H1 (cell line): ENCODE measurements at regions not wholly inside any gene's neighbourhood (a gene's known extent, or its start where the extent isn't known, plus 50 kb on each side); places are given as distances from the start of the nearest gene placed in this dataset.

Experiments used
- CTCF ChIA-PET: fragments of 300-600 bp; sonication (Branson Sonifier 250); formaldehyde crosslinking; loops from one replicate; lab custom pipeline; 2021; ENCODE audit not compliant: partially characterized antibody; lab: Charles Lee
- POLR2A ChIA-PET: fragments of 300-600 bp; sonication (Branson Sonifier 250); formaldehyde crosslinking; loops from one replicate; lab custom pipeline; 2021; ENCODE audit warnings: inconsistent platforms; ENCODE audit not compliant: partially characterized antibody; lab: Charles Lee
- DNase-seq, 2 experiments: peaks; one replicate each; pipeline versions ENCODE4 v3.0.0 to v3.0.0-alpha.2; 2010 to 2022; ENCODE audit warnings: low spot score in 2 of 2, low read depth in 1 of 2, mixed read lengths in 1 of 2
- FAIRE-seq: peaks from 2 replicates; lab custom pipeline; 2011; peaks lifted over from hg19 to GRCh38; lab: Jason Lieb, UNC
- H2AFZ ChIP-seq: 2 replicates; pipeline ENCODE4 v1.8.1; 2012; ENCODE audit warnings: low read length, inconsistent platforms
- H2AK5ac ChIP-seq: 2 replicates; pipeline ENCODE4 v1.6.1; 2013; ENCODE audit warnings: low read depth, low read length
- H2BK120ac ChIP-seq: replicated peaks from 2 replicates; pipeline ENCODE3; 2013; ENCODE audit warnings: low read depth, low read length, inconsistent platforms
- H2BK12ac ChIP-seq: 2 replicates; pipeline ENCODE4 v1.6.1; 2013; ENCODE audit warnings: low read depth, low read length
- H2BK15ac ChIP-seq: 2 replicates; pipeline ENCODE4 v1.6.1; 2013; ENCODE audit warnings: low read length
- H2BK20ac ChIP-seq: 2 replicates; pipeline ENCODE4 v1.6.1; 2013; ENCODE audit warnings: low read length
- H2BK5ac ChIP-seq: 2 replicates; pipeline ENCODE4 v1.6.1; 2013; ENCODE audit warnings: low read depth, low read length
- H3K14ac ChIP-seq: 2 replicates; pipeline ENCODE4 v1.6.1; 2013; ENCODE audit warnings: inconsistent platforms; ENCODE audit not compliant: insufficient read length
- H3K18ac ChIP-seq: 2 replicates; pipeline ENCODE4 v1.6.1; 2013; ENCODE audit warnings: low read length; ENCODE audit errors: extremely low read depth
- H3K23ac ChIP-seq: 2 replicates; pipeline ENCODE4 v1.6.1; 2013; ENCODE audit warnings: inconsistent platforms; ENCODE audit not compliant: insufficient read length
- H3K23me2 ChIP-seq: 2 replicates; pipeline ENCODE4 v1.6.1; 2013; ENCODE audit warnings: low read depth, low read length
- H3K27ac ChIP-seq: 2 replicates; pipeline ENCODE4 v1.6.1; 2011; ENCODE audit warnings: low read depth, low read length, inconsistent platforms
- H3K27me3 ChIP-seq, 4 experiments: replicated peaks in 1 of 4; 1 replicate in 1 of 4; 2 replicates in 3 of 4; pipeline versions ENCODE4 v1.6.1 to v1.8.1; 2011 to 2013; ENCODE audit warnings: low read length in 3 of 4, mild to moderate bottlenecking in 3 of 4, inconsistent platforms in 2 of 4, mixed read lengths in 2 of 4, moderate library complexity in 1 of 4; ENCODE audit not compliant: control insufficient read depth in 3 of 4, insufficient read depth in 3 of 4; ENCODE audit errors: extremely low read depth in 1 of 4
- H3K36me3 ChIP-seq, 4 experiments: 2 replicates each; pipeline versions ENCODE4 v1.6.1 to v1.8.1; 2011 to 2013; ENCODE audit warnings: mild to moderate bottlenecking in 4 of 4, low read length in 3 of 4, moderate library complexity in 2 of 4, control low read depth in 1 of 4, inconsistent platforms in 1 of 4; ENCODE audit not compliant: insufficient read depth in 4 of 4, control insufficient read depth in 2 of 4
- H3K4ac ChIP-seq: replicated peaks from 2 replicates; pipeline ENCODE3; 2013; ENCODE audit warnings: low read length, low read depth, mixed read lengths, inconsistent platforms; ENCODE audit not compliant: insufficient read length
- H3K4me1 ChIP-seq, 4 experiments: replicated peaks in 1 of 4; 1 replicate in 1 of 4; 2 replicates in 3 of 4; pipeline versions ENCODE4 v1.6.1 to v1.8.1; 2011 to 2013; ENCODE audit warnings: low read length in 3 of 4, inconsistent platforms in 2 of 4, mixed read lengths in 1 of 4; ENCODE audit not compliant: insufficient read depth in 4 of 4, control insufficient read depth in 3 of 4
- H3K4me2 ChIP-seq, 2 experiments: 2 replicates each; pipeline versions ENCODE4 v1.6.1 to v1.8.1; 2011 to 2013; ENCODE audit warnings: low read depth in 2 of 2, low read length in 2 of 2, control low read depth in 1 of 2, inconsistent platforms in 1 of 2, mild to moderate bottlenecking in 1 of 2; ENCODE audit not compliant: insufficient read depth in 1 of 2
- H3K4me3 ChIP-seq, 4 experiments: fragments of 200-600, 300-600 bp in 1 of 4; sonication (generic), shearing (Covaris generic), sonication (Bioruptor Twin) in 1 of 4; 2 replicates each; pipeline versions ENCODE4 v1.5.1 to v1.8.1; 2011 to 2016; ENCODE audit warnings: low read length in 4 of 4, low read depth in 3 of 4, control low read depth in 2 of 4, inconsistent platforms in 2 of 4, mild to moderate bottlenecking in 2 of 4, mixed read lengths in 1 of 4, moderate library complexity in 1 of 4; ENCODE audit not compliant: insufficient read depth in 2 of 4; ENCODE audit errors: extremely low read depth in 1 of 4
- H3K56ac ChIP-seq: replicated peaks from 2 replicates; pipeline ENCODE3; 2013; ENCODE audit warnings: low read depth, mild to moderate bottlenecking, mixed read lengths, low read length, inconsistent platforms; ENCODE audit not compliant: insufficient read length
- H3K79me1 ChIP-seq: 2 replicates; pipeline ENCODE4 v1.6.1; 2013; ENCODE audit warnings: low read depth, low read length, control low read depth
- H3K79me2 ChIP-seq, 2 experiments: 2 replicates each; pipeline versions ENCODE4 v1.6.1 to v1.8.1; 2012 to 2013; ENCODE audit warnings: low read length in 2 of 2, mild to moderate bottlenecking in 2 of 2, inconsistent platforms in 1 of 2; ENCODE audit not compliant: insufficient read depth in 2 of 2, control insufficient read depth in 1 of 2
- H3K9ac ChIP-seq, 4 experiments: replicated peaks in 1 of 4; 1 replicate in 1 of 4; 2 replicates in 3 of 4; pipeline versions ENCODE4 v1.6.1 to v1.8.1; 2011 to 2013; ENCODE audit warnings: low read depth in 3 of 4, low read length in 3 of 4, control low read depth in 2 of 4, mild to moderate bottlenecking in 2 of 4, moderate library complexity in 2 of 4, inconsistent platforms in 1 of 4; ENCODE audit errors: extremely low read depth in 1 of 4
- H3K9me3 ChIP-seq, 2 experiments: 2 replicates each; pipeline versions ENCODE4 v1.6.1 to v1.8.1; 2012 to 2013; ENCODE audit warnings: mild to moderate bottlenecking in 2 of 2, moderate library complexity in 2 of 2, control low read depth in 1 of 2, inconsistent platforms in 1 of 2, low read depth in 1 of 2, low read length in 1 of 2, mixed read lengths in 1 of 2; ENCODE audit not compliant: insufficient read depth in 2 of 2
- H4K20me1 ChIP-seq, 2 experiments: replicated peaks in 1 of 2; 2 replicates each; pipeline versions ENCODE3 to v1.8.1; 2011 to 2013; ENCODE audit warnings: inconsistent platforms in 2 of 2, low read length in 2 of 2, mild to moderate bottlenecking in 1 of 2; ENCODE audit not compliant: insufficient read depth in 2 of 2, control insufficient read depth in 1 of 2
- H4K5ac ChIP-seq: 2 replicates; pipeline ENCODE4 v1.6.1; 2013; ENCODE audit warnings: low read length, low read depth, mixed read lengths, inconsistent platforms; ENCODE audit not compliant: insufficient read length
- H4K8ac ChIP-seq: 2 replicates; pipeline ENCODE4 v1.8.0; 2013; ENCODE audit warnings: mild to moderate bottlenecking, moderate library complexity, low read length, inconsistent platforms; ENCODE audit not compliant: insufficient read depth; ENCODE audit errors: extremely low read depth
- H4K91ac ChIP-seq: replicated peaks from 2 replicates; pipeline ENCODE3; 2013; ENCODE audit warnings: low read length, mixed read lengths, inconsistent platforms; ENCODE audit not compliant: insufficient read length
- SUZ12 ChIP-seq: fragments of 200-600 bp; sonication (generic); IDR thresholded peaks from 2 replicates; pipeline ENCODE4 v1.6.1; 2012; ENCODE audit warnings: mild to moderate bottlenecking, inconsistent platforms, low read length, moderate library complexity, mixed read lengths
- TEAD4 ChIP-seq: IDR thresholded peaks from 2 replicates; pipeline ENCODE4 v1.6.1; 2012; ENCODE audit warnings: low read depth, low read length, inconsistent platforms, mixed read lengths
- WGBS, 2 experiments: shearing (Covaris generic) in 1 of 2; methylation state at CpG; one replicate each; pipeline versions ENCODE4 v1.1.6 to v1.1.7; 2013 to 2015; ENCODE audit warnings: low lambda C conversion rate in 2 of 2, mixed read lengths in 2 of 2, inconsistent platforms in 1 of 2, low coverage in 1 of 2, missing lambda C conversion rate in 1 of 2; ENCODE audit not compliant: insufficient replicate concordance in 2 of 2, insufficient coverage in 1 of 2, insufficient read length in 1 of 2; ENCODE audit errors: extremely low coverage in 1 of 2, missing lambda C conversion rate in 1 of 2; 5-methylcytosine and 5-hydroxymethylcytosine counted together

- Histone ChIP-seq H3K4me3 (no peak overlapping the region), H4K91ac (no peak overlapping the region), H2BK12ac (no peak overlapping the region; the same call in 1 of the 2 replicates), H3K4me1 (no peaks in the 10 kb centered on the region), H2BK15ac (no peak overlapping the region), H2AK5ac (no peak overlapping the region), H3K4ac (no peak overlapping the region), H2AFZ (no peak overlapping the region), H3K9ac (no peak overlapping the region), H4K20me1 (no peaks in the 10 kb centered on the region)
- FAIRE-seq, result no peak
- CTCF ChIA-PET, result no interaction called here
- peak; percentile 63; the same call in 1 of the 2 replicates for TF ChIP-seq TEAD4
- no peak for TF ChIP-seq SUZ12
- TF ChIP-seq, all 59 proteins: peak for 1
- Histone ChIP-seq H4K8ac (no peak overlapping the region), H3K23me2 (no peaks in the 10 kb centered on the region), H3K79me1 (no peaks in the 10 kb centered on the region), H2BK5ac (no peak overlapping the region), H3K27ac (no peak overlapping the region), H2BK120ac (no peak overlapping the region), H3K36me3 (no peaks in the 10 kb centered on the region), H3K79me2 (no peaks in the 10 kb centered on the region), H3K18ac (no peak overlapping the region), H3K27me3 (no peaks in the 10 kb centered on the region), H4K5ac (no peak overlapping the region), H3K23ac (no peak overlapping the region), H3K14ac (no peak overlapping the region), H3K4me2 (no peak overlapping the region), H3K9me3 (peaks cover 0 to 16% of the 10 kb centered on the region in 2 experiments; a peak in 3 of 4 replicates), H2BK20ac (no peak overlapping the region), H3K56ac (no peak overlapping the region)
- 77% methylated on average over 3 of the region's 3 CpGs; no CpG with 5 or more reads in 1 of the 2 experiments for WGBS, 2 experiments
- DNase-seq, result peak in 1 of 2 experiments; percentile 7
- POLR2A ChIA-PET, result no interaction called here
Measured at GRCh38 chr3:164470471-164470870, 607.8 kb downstream of the SI start.
